A549 (cell line): ENCODE measurements at regions not wholly inside any gene's neighbourhood (a gene's known extent, or its start where the extent isn't known, plus 50 kb on each side); places are given as distances from the start of the nearest gene placed in this dataset.

Experiments
- CEBPB ChIP-seq, 2 experiments: fragments of >200 bp in 1 of 2; sonication (Bioruptor Twin) in 1 of 2; formaldehyde crosslinking in 1 of 2; IDR thresholded peaks; 2 replicates each; pipeline ENCODE4 v1.6.1; 2012 to 2016
- CTCF ChIP-seq: fragments of >200 bp; sonication (Bioruptor Twin); formaldehyde crosslinking; IDR thresholded peaks from 3 replicates; pipeline ENCODE4 v1.5.1; 2016
- EP300 ChIP-seq, 2 experiments: fragments of >200 bp; sonication (Bioruptor Twin); formaldehyde crosslinking; IDR thresholded peaks; 2 replicates in 1 of 2; 3 replicates in 1 of 2; pipeline ENCODE4 v1.6.1; 2016 to 2017
- KDM1A ChIP-seq: fragments of 200-600 bp; sonication (generic); IDR thresholded peaks from 2 replicates; pipeline ENCODE4 v1.6.1; 2016; ENCODE audit warnings: low read depth, mild to moderate bottlenecking
- MAX ChIP-seq: IDR thresholded peaks from 2 replicates; pipeline ENCODE4 v1.6.1; 2012
- NFE2L2 ChIP-seq: fragments of 150-350 bp; conservative IDR thresholded peaks from 2 replicates; pipeline ENCODE4 v1.6.1; 2014; ENCODE audit warnings: low read length
- POLR2A ChIP-seq: IDR thresholded peaks from 2 replicates; pipeline ENCODE4 v1.6.1; 2012; ENCODE audit warnings: mild to moderate bottlenecking, low read length
- POLR2AphosphoS2 ChIP-seq: conservative IDR thresholded peaks from 2 replicates; pipeline ENCODE4 v1.6.1; 2012; ENCODE audit warnings: low read length, improper control_type of control experiment, inconsistent platforms
- REST ChIP-seq: fragments of 200-600 bp; sonication (generic); IDR thresholded peaks from 2 replicates; pipeline ENCODE4 v1.6.1; 2016; ENCODE audit warnings: antibody characterized with exemption, mild to moderate bottlenecking, moderate library complexity
- RFX5 ChIP-seq: fragments of 450-650 bp; IDR thresholded peaks from 2 replicates; pipeline ENCODE4 v1.7.1; 2014; ENCODE audit warnings: antibody characterized with exemption, mild to moderate bottlenecking, moderate library complexity
- RNF2 ChIP-seq: fragments of 200-600 bp; sonication (generic); IDR thresholded peaks from 2 replicates; pipeline ENCODE4 v1.6.1; 2016; ENCODE audit warnings: low read depth, mild to moderate bottlenecking, antibody characterized with exemption, moderate library complexity, borderline replicate concordance
- USF2 ChIP-seq: fragments of 450-650 bp; IDR thresholded peaks from 2 replicates; pipeline ENCODE4 v1.6.1; 2014; ENCODE audit warnings: antibody characterized with exemption
- ZC3H11A ChIP-seq: fragments of 450-650 bp; IDR thresholded peaks from 2 replicates; pipeline ENCODE4 v1.6.1; 2014; ENCODE audit warnings: antibody characterized with exemption, mild to moderate bottlenecking

GRCh38 chr2:180647621-180648020, 332.8 kb upstream of the UBE2E3 start:
- no peak for TF ChIP-seq POLR2A
- TF ChIP-seq RNF2, result no peak
- no peak for TF ChIP-seq ZC3H11A
- TF ChIP-seq CTCF, result no peak
- no peak for TF ChIP-seq CEBPB (IDR thresholded peaks at IDR 0.05)
- TF ChIP-seq NFE2L2, result no peak
- TF ChIP-seq REST, result no peak
- TF ChIP-seq POLR2AphosphoS2, result no peak
- no peak for TF ChIP-seq MAX
- no peak for TF ChIP-seq USF2
- no peak for TF ChIP-seq EP300 (IDR thresholded peaks at IDR 0.05)
- no peak for TF ChIP-seq RFX5
- no peak for TF ChIP-seq KDM1A
